HG02973 (cell line): ENCODE measurements at regions not wholly inside any gene's neighbourhood (a gene's known extent, or its start where the extent isn't known, plus 50 kb on each side); places are given as distances from the start of the nearest gene placed in this dataset.

Source experiments
- ATAC-seq: cut with Tn5 transposase; IDR thresholded peaks from one replicate; pipeline ENCODE4 v1.9.1; 2021; ENCODE audit warnings: moderate library complexity; ENCODE audit not compliant: unreplicated experiment

DNA sequence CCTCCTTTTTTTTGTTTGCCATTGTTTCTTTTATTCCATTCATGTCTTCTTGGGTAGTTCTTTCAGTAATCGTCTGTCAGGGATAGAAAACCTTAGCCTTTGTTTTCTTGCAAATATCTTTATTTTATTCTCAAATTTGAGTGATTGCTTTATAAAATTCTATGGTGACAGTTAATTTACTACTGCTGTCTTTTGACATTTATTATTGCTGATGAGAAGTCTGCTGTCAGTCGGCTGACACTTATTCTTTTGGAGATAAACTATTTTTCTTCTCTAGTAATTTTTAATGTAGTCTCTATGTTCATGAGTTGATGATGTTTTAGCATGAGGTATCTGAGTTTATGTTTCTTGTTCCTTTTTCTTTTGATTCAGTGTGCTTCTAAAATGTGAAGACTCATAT, 983.8 kb downstream of the TTLL7 start:
- no peak for ATAC-seq

DNA sequence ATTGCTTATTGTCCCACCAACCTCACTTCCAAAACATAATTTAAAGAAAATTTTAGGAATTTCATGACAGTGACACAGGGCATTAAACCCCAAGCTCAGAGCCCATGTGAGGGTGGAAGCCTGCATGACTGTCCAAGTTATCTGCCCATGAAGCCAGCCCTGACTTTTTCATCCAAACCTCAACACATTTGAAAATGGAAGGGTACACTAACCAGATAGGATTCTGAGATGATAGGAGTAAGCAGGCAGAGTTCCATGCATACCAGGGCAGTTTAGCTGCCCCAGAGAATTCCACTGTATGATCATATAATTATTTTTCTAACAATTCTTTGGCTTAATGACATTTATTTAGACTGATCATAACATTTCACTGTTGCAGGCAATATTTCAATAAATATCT, 986.0 kb downstream of the TTLL7 start:
- no peak for ATAC-seq

DNA sequence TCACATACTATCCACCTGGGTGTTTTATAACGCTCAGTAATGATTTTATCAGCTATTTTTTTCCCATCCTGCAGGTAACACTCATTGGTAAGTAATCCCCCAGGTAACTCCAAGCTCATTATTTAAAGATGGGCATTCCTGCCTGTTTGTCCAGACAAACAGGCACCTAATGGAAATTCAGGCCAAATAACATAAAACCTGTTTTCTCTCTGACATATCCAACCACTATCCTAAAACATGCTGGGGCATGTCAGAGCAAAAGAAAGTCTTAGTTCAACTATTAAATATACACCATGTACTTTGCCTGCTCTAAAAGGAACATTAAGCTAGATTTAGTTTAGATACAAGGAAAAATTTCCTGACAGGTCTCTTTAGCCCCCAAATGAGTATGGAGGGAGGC, 987.7 kb downstream of the TTLL7 start:
- ATAC-seq: no peak

DNA sequence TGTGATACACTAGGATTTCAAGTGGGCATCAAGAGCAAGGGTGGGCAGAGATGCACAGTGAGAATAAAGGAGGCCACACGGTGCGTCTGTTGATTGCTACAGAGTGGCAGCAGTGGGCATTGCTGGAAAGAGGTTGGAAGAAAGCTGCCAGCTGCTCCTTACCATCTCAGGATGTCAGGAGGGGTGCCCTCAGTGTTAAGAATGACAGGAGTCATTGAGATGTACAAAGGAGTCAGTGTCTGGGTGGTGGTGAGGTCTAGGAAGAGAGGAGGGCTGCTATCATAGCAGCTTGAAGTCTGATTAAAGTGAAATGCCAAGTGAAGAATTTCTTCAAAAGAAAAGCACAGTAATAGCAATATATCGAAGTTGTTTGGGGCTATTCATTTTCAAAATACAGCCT, 992.7 kb downstream of the TTLL7 start:
- no peak for ATAC-seq

DNA sequence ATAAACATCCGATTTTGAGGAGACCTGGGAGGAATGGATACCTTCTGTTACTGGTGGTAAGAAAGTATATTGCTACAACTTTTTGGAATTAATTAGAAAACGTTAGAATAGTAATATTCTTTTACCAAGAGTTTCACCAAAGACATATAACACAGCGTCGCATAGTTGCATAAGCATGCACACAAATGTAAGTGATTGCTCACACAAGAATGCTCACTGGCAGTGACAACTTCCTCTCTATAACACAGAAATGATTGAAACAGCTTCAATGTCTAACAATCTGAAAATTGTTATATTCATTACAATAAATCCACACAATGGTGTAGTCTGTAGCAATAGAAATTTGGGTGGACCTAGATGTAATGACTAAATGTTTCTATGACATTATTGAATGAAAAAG, 998.6 kb downstream of the TTLL7 start:
- ATAC-seq: no peak

DNA sequence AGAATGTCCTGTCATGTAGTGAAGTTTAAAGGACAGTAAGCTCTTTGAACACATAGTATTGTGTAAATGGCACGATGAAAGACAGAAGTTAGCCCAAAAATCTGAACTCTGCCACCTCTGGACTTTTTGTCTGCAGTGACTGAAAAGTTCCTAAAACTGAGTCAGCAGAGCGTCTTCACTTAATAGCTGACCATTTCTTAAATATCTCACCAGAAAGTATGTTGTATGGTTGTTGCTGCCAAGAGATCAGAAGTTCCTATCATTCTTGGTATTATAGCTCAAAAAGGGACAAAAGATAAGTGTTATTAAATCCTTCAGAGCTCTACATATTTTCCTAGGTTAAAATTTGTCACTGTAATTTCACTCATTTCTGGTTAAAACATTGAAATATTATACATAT, 1003.0 kb downstream of the TTLL7 start:
- no peak for ATAC-seq

DNA sequence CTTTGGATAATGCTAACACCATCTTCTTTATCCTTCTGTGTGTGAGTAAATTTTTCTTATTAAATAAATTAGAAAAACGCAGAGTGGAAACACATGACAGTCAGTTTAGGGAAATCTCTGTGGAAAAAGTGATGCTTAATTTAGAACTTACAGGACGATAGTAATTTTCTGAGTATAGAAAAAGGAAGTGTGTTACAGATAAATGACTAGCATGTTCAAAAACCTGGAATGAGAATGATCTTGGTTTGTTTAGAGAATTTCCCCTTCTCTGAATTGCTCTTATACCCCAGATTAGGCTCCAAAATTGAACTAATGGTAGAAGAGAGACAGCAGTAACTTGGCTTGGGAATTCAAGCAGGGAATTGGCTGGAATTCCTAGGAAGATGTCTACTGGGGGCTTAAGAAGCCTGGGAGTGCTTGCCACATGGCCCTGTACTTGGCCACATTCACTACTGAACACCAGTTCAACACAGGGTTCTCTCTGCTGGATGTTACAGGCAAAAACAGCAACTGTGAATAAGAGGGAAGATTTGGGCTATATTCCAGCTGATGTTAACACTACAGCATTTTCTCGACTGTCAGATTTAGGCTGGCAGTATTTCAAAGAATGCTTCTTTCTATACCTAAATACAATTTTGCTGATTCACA, 1004.2 kb downstream of the TTLL7 start:
- ATAC-seq: no peak

DNA sequence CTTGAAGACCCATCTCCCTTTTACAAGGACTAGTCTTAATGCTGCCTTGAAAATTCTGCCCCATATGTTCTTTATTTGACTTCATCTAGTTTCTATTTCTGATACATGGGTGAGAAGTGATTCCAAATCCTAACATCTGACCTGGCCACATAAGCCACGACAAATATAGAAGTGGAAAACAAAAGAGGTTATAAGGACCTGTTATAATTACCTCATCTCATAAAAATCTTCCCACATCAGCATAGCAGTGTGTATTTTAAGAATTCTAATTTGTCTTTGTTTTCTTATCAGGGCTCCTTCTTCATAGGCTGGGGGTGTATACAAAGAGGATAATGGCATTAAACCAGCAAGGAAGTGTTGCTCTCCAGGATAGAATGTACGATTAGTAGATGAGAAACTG, 1007.4 kb downstream of the TTLL7 start:
- no peak for ATAC-seq

DNA sequence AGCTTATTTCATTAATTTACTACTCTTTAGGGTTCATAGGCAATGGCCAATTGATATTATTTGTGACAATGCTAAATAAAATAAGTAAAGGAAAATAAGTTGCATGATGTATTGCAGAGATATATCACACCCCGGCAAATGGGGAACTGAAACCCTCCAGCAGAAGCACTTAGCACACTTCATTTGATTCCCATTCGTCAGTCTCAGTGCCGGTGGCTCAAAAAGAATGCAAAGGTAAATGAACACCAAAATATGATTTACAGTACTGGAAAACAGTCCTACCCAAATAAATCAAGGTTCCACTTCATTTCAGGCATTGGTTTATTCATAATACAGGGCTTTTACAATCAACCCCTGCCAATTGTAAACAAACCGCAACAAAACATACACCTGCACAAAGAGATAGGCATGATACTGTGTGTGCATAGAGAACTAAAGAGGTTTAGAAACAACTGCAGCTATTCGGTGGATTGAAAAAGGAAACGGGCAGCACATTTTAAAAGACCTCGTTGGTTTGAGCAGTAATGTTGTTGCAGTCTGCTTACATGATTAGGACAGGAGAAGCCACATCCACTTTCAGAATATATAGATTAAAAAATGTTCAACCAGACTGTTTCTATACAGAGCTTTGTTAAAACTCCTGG, 1019.2 kb downstream of the TTLL7 start:
- peak; percentile 96 for ATAC-seq

DNA sequence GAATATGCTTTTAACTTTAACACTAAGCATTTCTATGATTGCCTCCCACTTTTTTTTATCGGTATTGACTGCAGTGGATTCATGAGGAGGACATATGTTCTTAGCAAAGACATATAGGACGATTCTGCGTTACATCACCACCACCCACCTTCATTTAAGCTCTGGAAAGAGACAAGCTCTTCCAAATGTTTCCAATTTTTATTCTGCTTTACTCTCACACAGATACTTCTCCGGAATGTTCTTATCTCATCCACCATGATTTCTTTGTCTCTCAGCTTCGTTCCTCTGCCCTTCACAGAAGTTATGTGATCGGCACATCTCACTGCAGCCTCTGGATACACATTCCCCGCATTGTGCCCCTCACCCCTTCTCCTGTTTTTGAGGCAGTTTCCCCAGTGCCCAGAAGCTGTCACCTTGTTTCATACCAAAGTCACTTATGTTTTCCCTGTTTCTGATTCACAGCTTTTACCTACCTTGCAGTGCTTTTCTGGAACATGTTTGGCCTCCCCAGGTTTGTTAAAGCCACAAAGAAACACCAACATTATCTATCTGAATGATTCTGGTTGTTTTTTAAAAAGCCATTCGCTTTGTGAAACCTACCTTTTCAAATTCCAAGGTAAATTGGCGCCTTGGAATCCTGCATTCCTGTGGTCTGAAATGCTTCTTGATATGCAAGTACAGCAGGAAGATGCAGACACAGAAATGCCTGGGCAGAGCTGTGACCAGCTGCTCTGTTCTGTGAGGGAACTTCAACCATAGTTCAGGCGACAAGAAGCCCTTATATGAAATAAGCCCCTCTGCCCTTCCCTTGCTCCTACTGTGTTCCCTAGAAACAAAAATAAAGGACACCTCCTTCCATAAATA, 1020.2 kb downstream of the TTLL7 start:
- no peak for ATAC-seq

DNA sequence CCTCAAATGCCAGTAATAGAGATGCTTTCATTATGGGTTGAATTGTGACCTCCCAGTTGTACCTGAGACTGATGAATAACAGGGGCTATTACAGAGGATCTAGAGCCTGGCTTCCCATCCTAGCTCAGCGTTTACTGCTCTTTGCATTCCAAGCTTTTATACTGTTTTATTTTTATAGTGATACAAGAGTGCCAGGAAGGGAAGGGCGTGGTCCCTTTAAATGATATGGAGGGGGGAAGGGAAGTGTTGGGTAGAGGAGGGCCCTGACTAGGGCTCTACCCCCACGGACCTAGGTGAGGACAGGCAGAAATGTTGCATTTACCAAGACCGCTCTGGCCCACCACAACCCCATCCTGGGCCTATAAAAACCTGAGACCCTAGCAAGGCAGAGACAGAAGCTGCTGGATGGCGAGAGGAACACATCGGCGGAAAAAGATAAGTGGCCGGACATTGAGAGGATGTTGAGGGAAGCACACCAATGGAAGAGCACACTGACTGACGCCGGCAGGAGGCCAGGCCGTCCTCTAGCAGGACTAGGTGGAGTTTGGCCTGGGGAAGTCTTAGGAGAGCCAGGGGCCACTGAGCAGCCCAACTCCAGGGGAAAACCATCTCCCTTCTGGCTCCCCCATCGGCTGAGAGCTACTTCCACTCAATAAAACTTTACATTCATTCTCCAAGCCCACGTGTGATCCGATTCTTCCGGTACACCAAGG, 1025.9 kb downstream of the TTLL7 start:
- ATAC-seq: no peak

DNA sequence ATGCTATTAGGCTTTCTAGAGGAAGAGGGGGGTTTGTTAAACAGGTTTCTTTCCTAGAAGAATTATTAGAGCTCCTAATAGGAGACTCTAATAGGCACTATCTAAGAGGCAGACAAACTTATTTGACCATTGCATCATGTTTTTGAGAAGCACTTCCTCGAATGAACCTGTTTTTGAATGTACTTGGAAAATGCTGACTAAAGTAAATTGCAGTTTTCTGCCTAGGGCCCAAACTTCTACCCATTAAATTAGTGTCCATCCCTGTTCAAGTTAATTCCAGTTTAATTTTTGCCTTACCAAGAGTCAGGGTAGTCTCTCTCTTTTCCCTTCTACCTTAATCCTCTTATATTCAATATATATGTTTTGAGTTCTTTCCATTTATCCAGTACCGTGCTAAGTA, 1029.6 kb downstream of the TTLL7 start:
- no peak for ATAC-seq

DNA sequence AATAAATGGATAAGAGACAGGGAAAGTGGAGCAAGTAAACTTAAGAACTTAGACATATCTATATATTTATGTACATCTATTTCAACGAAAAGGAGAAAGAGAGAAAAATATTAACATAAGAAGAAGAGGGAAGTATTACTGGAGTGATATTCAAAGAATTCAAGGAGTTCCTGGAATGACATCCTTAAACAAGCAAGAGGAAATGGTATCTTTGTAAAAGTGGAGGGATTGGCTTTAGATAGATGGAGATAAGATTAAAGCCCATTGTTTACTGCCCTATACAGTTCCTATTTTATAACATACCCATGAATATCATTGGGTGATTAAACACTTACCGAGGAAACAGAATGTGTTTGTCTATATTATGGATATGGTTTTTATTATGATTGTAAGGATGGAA, 1036.3 kb downstream of the TTLL7 start:
- ATAC-seq: no peak

DNA sequence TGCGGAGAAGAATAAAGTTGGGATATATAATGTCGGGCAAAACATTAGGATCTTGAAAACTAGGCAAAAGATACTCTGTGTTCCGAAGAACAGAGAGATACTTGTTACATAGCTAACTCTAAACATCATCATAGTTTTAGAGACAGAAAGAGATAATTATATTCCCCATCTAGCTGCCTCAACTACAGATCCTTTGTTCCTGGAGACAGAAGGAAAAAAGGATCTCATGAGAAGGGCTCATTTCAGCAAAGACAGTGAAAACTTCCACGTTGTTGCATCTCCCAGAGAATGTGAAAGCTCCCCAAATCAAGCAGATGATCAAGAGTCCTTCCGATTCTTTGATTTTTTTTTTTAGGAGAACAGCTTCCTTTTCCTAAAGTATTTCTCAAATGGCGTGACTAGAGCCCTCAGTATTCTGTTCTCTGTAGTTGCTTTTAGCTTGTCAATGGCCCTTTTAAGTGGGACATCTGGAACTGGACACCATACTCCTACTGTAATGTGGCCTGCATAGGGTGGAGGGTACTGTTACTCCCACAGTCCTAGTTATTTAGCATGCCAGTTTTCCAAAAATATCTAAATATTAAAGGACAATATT, 1048.2 kb downstream of the TTLL7 start:
- ATAC-seq: no peak

DNA sequence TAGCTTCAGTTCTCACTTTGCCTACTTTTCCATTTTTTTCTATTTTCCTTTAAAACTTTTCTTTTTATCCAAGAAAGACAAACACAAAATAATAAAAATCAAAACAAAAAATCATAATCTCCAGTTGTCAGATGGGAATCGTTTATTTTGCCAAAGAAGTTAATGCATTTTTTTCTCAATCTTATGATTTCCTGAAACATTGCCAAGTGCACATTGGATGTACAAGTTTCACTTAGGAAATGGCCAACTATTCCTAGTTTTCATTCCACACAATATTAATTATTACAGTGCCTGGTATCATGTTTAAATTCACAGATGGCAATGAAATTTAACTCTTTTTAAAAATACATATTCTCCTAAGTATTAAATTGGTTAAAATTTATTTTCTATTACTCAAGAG, 1050.5 kb downstream of the TTLL7 start:
- no peak for ATAC-seq

DNA sequence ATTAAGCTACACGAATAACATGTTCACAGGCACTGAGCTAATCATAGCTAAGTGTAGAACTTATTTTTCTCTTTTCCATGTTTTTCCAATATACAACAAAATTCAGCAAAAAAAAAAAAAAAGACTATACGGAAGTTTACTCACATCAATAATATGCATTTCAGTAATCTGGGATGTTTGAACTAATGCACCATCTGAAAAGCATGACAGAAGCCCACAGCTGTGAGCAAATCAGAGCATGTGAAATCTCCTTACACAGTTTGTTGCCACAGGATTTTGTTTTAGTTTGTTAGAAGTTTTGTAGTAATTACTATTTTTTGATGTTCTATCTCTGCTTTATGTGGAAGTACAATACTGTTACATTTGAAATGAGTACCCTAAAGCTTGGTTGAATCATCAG, 1051.7 kb downstream of the TTLL7 start:
- ATAC-seq: no peak

DNA sequence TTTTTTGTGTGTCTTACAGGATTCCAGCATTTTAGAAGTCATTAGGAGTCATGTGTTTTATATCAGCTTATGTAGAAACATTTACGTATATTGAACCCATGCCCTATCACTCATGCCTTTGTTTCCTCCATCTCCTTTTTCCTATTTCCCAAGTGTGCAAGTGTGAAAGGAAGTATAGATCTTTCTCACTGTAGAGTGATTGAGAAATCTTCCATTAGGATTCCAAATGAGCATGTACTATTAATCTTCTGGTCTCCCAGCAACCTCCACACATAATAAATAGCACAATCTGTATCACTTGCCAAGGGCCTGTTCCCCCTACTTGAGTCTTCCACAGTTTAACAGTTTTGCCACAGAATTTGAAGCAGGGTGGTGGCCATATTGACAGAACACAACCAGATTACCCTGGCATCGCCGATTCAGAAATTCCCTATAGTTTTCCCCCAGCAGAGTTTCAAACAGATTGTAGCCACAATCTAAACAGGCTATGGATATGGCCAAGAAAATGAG, 1052.8 kb downstream of the TTLL7 start:
- no peak for ATAC-seq

DNA sequence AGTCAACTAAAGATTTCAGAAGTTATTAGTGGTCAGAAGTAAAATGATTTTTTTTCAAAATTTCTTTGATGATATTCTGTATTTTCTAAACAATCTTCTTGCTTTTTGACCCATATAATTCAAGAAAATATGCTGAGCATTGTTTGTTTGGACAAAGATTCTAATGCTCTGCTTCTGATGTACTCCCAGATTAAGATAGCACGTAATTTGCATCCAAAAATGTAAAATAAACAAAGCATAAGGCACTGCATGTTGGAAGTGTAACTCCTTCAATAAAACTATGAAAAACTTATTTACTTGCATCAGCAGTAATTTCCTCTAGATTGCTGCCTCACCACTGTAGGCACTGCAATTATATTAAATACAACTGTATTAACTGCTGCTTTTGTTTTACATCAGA, 1054.1 kb downstream of the TTLL7 start:
- no peak for ATAC-seq

DNA sequence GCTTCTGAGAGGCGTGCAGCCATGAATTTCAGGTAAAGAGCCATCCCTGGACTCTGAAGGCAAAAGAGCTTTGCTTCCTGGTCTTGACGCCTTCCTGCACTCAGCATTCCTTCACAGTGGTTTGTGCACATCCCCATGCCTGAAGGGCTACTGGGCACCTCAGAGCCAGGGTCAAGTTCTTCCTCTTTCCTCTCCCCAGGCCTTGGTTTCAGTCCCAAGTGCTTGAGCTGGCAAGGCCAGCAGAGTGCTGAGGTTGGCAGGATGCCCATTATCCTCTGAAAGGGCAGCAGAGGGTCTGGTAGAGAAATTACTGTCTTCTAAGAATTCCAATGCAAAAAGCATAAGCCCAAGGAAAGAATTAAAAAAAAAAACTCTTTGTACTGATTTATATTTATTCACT, 1064.9 kb downstream of the TTLL7 start:
- no peak for ATAC-seq

DNA sequence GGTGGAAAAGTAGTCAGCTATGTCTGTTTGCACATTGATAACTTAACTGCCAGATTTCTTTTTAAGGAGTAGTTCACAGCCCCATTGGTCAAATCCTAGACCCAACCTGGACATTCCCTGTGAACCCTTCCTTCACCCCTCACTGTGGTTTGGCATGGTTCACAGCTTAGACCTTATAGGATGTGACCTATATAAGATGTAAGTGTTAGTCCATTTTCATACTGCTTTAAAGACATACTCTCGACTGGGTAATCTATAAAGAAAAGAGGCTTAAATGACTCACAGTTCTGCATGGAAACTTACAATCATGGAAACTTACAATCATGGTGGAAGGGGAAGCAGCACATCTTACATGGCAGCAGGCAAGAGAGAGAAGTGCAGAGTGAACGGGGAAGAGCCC, 1066.2 kb downstream of the TTLL7 start:
- ATAC-seq: no peak

DNA sequence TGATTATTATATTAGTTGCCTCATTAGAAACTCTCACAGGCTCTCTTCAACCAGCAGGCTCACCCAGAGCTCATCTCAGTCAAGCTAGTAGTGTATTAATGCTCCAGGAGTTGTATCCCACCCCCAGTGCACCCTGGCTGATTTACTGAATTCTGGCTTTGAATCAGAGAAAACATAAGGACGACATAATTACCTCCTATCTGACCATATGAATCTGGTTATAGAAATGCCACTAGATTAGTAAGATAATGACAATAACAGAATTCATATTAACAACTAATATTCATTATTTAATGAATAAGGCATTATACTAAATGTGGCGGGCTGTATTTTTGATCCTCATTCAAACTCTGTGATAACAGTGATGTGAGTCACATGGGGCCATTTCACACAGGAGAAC, 1066.7 kb downstream of the TTLL7 start:
- ATAC-seq: no peak
